ENCODE measurements at regions not wholly inside any gene's neighbourhood (a gene's known extent, or its start where the extent isn't known, plus 50 kb on each side); places are given as distances from the start of the nearest gene placed in this dataset.

DNA sequence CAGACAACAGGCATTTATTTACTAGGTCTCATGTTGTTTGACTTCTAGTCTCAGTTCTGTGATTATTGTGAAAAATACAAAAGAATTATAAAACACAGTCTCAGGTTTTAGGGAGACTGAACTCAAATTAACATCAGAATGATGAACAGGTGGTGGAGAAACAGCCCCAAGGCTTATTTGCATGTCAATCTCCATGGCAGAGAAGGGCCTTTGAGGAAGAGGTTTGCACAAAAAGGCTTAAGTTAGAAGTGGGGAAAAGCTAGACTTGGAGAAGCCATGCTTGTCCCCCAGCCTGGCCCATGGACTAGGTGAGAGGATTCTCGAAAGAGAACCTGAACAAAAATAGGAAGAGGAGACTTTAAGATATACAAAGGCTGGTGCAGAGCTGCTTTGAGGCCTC is 183.3 kb downstream of the EDN1 start:
- H3K36me3 Mint-ChIP-seq (ENCODE audit: low read depth), result no peaks in the 10 kb centered on the region
- H3K4me1 Mint-ChIP-seq (ENCODE audit: low read depth), result peaks cover 3% of the 10 kb centered on the region
- H3K27ac Mint-ChIP-seq (ENCODE audit: unreplicated experiment), result no peak overlapping the region
- DNase-seq (ENCODE audit: low spot score), result no peak
- peaks cover 2% of the 10 kb centered on the region for H3K9me3 Mint-ChIP-seq (ENCODE audit: low read depth)
- TF ChIP-seq, protein P1, sequence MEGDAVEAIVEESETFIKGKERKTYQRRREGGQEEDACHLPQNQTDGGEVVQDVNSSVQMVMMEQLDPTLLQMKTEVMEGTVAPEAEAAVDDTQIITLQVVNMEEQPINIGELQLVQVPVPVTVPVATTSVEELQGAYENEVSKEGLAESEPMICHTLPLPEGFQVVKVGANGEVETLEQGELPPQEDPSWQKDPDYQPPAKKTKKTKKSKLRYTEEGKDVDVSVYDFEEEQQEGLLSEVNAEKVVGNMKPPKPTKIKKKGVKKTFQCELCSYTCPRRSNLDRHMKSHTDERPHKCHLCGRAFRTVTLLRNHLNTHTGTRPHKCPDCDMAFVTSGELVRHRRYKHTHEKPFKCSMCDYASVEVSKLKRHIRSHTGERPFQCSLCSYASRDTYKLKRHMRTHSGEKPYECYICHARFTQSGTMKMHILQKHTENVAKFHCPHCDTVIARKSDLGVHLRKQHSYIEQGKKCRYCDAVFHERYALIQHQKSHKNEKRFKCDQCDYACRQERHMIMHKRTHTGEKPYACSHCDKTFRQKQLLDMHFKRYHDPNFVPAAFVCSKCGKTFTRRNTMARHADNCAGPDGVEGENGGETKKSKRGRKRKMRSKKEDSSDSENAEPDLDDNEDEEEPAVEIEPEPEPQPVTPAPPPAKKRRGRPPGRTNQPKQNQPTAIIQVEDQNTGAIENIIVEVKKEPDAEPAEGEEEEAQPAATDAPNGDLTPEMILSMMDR (IDR thresholded peaks at IDR 0.05), result no peak
- H3K4me3 Mint-ChIP-seq (ENCODE audit: unreplicated experiment), result no peak overlapping the region
- H3K27me3 Mint-ChIP-seq (ENCODE audit: low read depth), result no peaks in the 10 kb centered on the region

- Mint-ChIP-seq H3K27ac (ENCODE audit: unreplicated experiment) (no peak overlapping the region), H3K27me3 (ENCODE audit: low read depth) (no peaks in the 10 kb centered on the region), H3K9me3 (ENCODE audit: low read depth) (peaks cover 2% of the 10 kb centered on the region), H3K4me1 (ENCODE audit: low read depth) (peaks cover 3% of the 10 kb centered on the region), H3K4me3 (ENCODE audit: unreplicated experiment) (no peak overlapping the region), H3K36me3 (ENCODE audit: low read depth) (no peaks in the 10 kb centered on the region)
- TF ChIP-seq, protein P1 (IDR thresholded peaks at IDR 0.05), result no peak
- no peak for DNase-seq (ENCODE audit: low spot score)
Measured at GRCh38 chr6:12474167-12475140, 184.3 kb downstream of the EDN1 start.

DNA sequence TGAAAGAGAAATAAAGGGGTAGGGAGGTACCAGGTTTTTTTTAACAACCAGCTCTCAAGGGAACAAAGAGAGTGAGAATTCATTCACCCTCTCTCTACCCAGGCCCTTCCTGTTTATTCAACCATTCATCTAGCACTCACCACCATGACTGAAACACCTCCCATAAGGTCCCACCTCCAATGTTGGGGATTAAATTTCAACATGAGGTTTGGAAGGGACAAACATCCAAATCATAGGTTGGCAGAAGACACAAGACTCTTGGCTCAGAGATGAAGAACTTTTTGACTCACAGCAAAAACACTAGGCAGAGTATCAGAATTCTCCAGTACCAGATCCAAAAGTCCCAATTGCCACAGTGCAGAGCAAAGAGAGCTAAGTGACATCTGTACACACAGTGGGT is 186.3 kb downstream of the EDN1 start:
- Mint-ChIP-seq H3K9me3 (ENCODE audit: low read depth) (peaks cover 6% of the 10 kb centered on the region), H3K27ac (ENCODE audit: unreplicated experiment) (no peak overlapping the region), H3K27me3 (ENCODE audit: low read depth) (no peaks in the 10 kb centered on the region), H3K4me1 (ENCODE audit: low read depth) (peaks cover 7% of the 10 kb centered on the region), H3K4me3 (ENCODE audit: unreplicated experiment) (no peak overlapping the region), H3K36me3 (ENCODE audit: low read depth) (no peaks in the 10 kb centered on the region)
- TF ChIP-seq, protein P1 (IDR thresholded peaks at IDR 0.05), result no peak
- DNase-seq (ENCODE audit: low spot score), result no peak

DNA sequence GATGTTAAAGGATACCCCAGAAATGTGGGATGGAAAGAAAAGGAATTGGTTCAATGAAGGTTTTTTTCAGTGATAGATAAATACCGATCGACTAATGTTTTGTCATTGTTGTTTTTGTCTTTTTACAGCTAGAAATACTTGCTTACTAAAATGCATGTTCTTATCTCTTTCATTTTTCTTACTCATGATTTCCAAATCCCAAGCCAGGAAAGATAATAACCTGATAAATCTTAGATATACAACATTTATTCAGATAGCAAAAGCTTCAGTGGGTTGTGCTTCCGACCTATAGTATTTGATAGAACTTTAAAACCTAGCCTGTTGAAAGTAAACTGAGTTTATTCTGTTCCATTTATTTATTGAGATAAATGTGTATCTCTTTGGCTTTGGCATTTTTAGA is 187.5 kb downstream of the EDN1 start:
- DNase-seq (ENCODE audit: low spot score), result no peak
- H3K27ac Mint-ChIP-seq (ENCODE audit: unreplicated experiment), result no peak overlapping the region
- peaks cover 6% of the 10 kb centered on the region for H3K9me3 Mint-ChIP-seq (ENCODE audit: low read depth)
- TF ChIP-seq, protein P1 (IDR thresholded peaks at IDR 0.05), result no peak
- no peaks in the 10 kb centered on the region for H3K36me3 Mint-ChIP-seq (ENCODE audit: low read depth)
- H3K4me3 Mint-ChIP-seq (ENCODE audit: unreplicated experiment), result no peak overlapping the region
- no peaks in the 10 kb centered on the region for H3K27me3 Mint-ChIP-seq (ENCODE audit: low read depth)
- peaks cover 8% of the 10 kb centered on the region for H3K4me1 Mint-ChIP-seq (ENCODE audit: low read depth)

GRCh38 chr6:12478921-12479320 is 188.8 kb downstream of the EDN1 start:
- Mint-ChIP-seq H3K27ac (ENCODE audit: unreplicated experiment) (no peak overlapping the region), H3K27me3 (ENCODE audit: low read depth) (no peaks in the 10 kb centered on the region), H3K4me3 (ENCODE audit: unreplicated experiment) (no peak overlapping the region), H3K4me1 (ENCODE audit: low read depth) (peaks cover 19% of the 10 kb centered on the region), H3K9me3 (ENCODE audit: low read depth) (peaks cover 6% of the 10 kb centered on the region), H3K36me3 (ENCODE audit: low read depth) (no peaks in the 10 kb centered on the region)
- TF ChIP-seq, protein P1 (IDR thresholded peaks at IDR 0.05), result no peak
- DNase-seq (ENCODE audit: low spot score), result no peak
